ENCODE measurements at regions not wholly inside any gene's neighbourhood (a gene's known extent, or its start where the extent isn't known, plus 50 kb on each side); places are given as distances from the start of the nearest gene placed in this dataset.

- ChIA-PET CTCF (no interaction called here), POLR2A (no interaction called here)
- intact Hi-C loops (cut with micrococcal nuclease): no loop called here
- ATAC-seq (no peak), DNase-seq (no peak)
- TF ChIP-seq, protein P1, sequence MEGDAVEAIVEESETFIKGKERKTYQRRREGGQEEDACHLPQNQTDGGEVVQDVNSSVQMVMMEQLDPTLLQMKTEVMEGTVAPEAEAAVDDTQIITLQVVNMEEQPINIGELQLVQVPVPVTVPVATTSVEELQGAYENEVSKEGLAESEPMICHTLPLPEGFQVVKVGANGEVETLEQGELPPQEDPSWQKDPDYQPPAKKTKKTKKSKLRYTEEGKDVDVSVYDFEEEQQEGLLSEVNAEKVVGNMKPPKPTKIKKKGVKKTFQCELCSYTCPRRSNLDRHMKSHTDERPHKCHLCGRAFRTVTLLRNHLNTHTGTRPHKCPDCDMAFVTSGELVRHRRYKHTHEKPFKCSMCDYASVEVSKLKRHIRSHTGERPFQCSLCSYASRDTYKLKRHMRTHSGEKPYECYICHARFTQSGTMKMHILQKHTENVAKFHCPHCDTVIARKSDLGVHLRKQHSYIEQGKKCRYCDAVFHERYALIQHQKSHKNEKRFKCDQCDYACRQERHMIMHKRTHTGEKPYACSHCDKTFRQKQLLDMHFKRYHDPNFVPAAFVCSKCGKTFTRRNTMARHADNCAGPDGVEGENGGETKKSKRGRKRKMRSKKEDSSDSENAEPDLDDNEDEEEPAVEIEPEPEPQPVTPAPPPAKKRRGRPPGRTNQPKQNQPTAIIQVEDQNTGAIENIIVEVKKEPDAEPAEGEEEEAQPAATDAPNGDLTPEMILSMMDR (IDR thresholded peaks at IDR 0.05): no peak
- H3K27ac Mint-ChIP-seq: no peak overlapping the region
- H3K9me3 Mint-ChIP-seq: peaks cover 8% of the 10 kb centered on the region
- H3K36me3 Mint-ChIP-seq (ENCODE audit: low read depth): no peaks in the 10 kb centered on the region
- H3K4me1 Mint-ChIP-seq (ENCODE audit: low read depth): no peaks in the 10 kb centered on the region
- no peak overlapping the region for H3K4me3 Mint-ChIP-seq
- peaks cover 2% of the 10 kb centered on the region for H3K27me3 Mint-ChIP-seq
These were observed 65.3 kb upstream of the SLCO2A1 start for GRCh38 chr3:134095005-134095404.

GRCh38 chr3:134094491-134094890 is 64.8 kb upstream of the SLCO2A1 start:
- Mint-ChIP-seq H3K36me3 (ENCODE audit: low read depth) (no peaks in the 10 kb centered on the region), H3K4me3 (no peak overlapping the region), H3K27ac (no peak overlapping the region), H3K9me3 (peaks cover 8% of the 10 kb centered on the region), H3K4me1 (ENCODE audit: low read depth) (no peaks in the 10 kb centered on the region), H3K27me3 (peaks cover 2% of the 10 kb centered on the region)
- TF ChIP-seq, protein P1 (IDR thresholded peaks at IDR 0.05): no peak
- intact Hi-C loops (cut with micrococcal nuclease): no loop called here
- DNase-seq: no peak
- no peak for ATAC-seq
- ChIA-PET POLR2A (no interaction called here), CTCF (no interaction called here)

DNA sequence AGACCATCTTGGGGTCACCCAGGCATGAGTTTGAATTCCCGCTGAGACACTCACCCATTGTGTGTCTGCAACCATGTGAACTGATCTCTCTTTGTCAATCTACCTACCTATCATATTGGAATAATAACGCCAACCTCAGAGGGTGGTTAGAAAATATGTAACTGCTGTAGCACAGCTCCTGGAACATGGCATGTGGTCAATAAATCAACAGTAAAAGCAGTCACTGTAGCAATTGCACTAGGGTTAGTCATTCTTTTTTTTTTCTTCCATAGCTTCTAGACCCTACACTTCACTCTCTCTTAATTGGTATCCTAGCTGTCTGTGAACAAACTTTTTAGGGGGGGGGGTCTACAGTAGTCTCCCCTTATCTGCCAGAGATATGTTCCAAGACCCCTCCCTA is 64.2 kb upstream of the SLCO2A1 start:
- Mint-ChIP-seq H3K27ac (no peak overlapping the region), H3K27me3 (peaks cover 2% of the 10 kb centered on the region), H3K9me3 (peaks cover 6% of the 10 kb centered on the region), H3K4me3 (no peak overlapping the region), H3K4me1 (ENCODE audit: low read depth) (no peaks in the 10 kb centered on the region), H3K36me3 (ENCODE audit: low read depth) (no peaks in the 10 kb centered on the region)
- DNase-seq: no peak
- ChIA-PET CTCF (no interaction called here), POLR2A (no interaction called here)
- TF ChIP-seq, protein P1 (IDR thresholded peaks at IDR 0.05): no peak
- intact Hi-C loops (cut with micrococcal nuclease): no loop called here
- ATAC-seq: no peak

DNA sequence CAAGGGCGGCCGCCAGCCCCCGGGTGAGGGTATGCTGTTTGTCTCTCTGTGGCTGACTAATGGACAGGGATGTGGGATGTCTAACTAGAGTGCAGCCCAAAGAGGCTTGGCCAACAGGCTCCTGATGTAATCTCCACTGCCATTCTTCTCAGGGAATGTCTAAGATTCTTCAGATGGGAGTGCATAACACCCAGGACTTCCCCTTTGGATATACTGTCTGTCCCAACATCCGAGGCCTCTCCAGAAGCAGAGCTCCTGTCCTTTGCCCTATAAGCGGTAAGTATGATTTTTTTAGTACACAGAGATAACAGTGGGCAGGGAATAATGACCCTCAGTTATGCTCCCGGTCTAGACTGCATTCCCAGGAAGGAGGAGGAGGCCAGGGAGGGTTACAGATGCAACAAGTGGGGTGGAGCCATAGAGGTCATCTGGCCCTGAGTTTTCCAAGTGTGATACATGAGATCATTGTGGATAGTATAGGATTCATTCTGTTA is 62.5 kb upstream of the SLCO2A1 start:
- no peaks in the 10 kb centered on the region for H3K4me1 Mint-ChIP-seq (ENCODE audit: low read depth)
- CTCF ChIA-PET: no interaction called here
- no peak overlapping the region for H3K27ac Mint-ChIP-seq
- TF ChIP-seq, protein P1 (IDR thresholded peaks at IDR 0.05): no peak
- no peak for DNase-seq
- no peaks in the 10 kb centered on the region for H3K36me3 Mint-ChIP-seq (ENCODE audit: low read depth)
- POLR2A ChIA-PET: no interaction called here
- peaks cover 2% of the 10 kb centered on the region for H3K27me3 Mint-ChIP-seq
- ATAC-seq: no peak
- H3K9me3 Mint-ChIP-seq: peaks cover 7% of the 10 kb centered on the region
- H3K4me3 Mint-ChIP-seq: no peak overlapping the region
- intact Hi-C loops (cut with micrococcal nuclease): no loop called here

DNA sequence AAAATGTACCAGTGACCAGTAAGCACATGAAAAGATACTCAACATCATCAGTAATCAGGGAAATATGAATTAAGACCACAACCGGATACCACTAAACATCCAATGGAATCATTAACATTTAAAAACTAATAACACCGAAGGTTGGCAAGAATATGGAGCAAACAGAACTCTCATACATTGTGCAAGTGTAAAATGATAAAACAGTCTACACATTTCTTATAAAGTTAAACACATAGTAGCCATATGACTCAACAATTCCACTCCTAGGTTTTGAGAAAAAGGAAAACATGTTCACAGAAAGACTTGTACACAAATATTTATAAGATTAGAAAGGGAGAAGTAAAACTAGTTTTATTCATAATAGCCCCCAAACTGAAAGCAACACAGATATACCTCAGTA is 60.3 kb upstream of the SLCO2A1 start:
- H3K4me3 Mint-ChIP-seq: no peak overlapping the region
- POLR2A ChIA-PET: no interaction called here
- H3K36me3 Mint-ChIP-seq (ENCODE audit: low read depth): no peaks in the 10 kb centered on the region
- no peak overlapping the region for H3K27ac Mint-ChIP-seq
- TF ChIP-seq, protein P1 (IDR thresholded peaks at IDR 0.05): no peak
- CTCF ChIA-PET: no interaction called here
- no peak for DNase-seq
- no peak for ATAC-seq
- peaks cover 5% of the 10 kb centered on the region for H3K9me3 Mint-ChIP-seq
- peaks cover under 1% of the 10 kb centered on the region for H3K27me3 Mint-ChIP-seq
- intact Hi-C loops (cut with micrococcal nuclease): no loop called here
- no peaks in the 10 kb centered on the region for H3K4me1 Mint-ChIP-seq (ENCODE audit: low read depth)

All from activated CD8-positive, alpha-beta T cell treated with anti-CD3 and anti-CD28 coated beads for 36 hours (primary cell).